BE2C (cell line): ENCODE measurements at regions not wholly inside any gene's neighbourhood (a gene's known extent, or its start where the extent isn't known, plus 50 kb on each side); places are given as distances from the start of the nearest gene placed in this dataset.

Experiments used
- DNase-seq: peaks from one replicate; pipeline ENCODE4 v3.0.0-alpha.2; 2020
- H3K27me3 ChIP-seq: fragments of 250-450 bp; sonication (Bioruptor Pico); 2 replicates; pipeline ENCODE4 v1.5.1; 2020; ENCODE audit warnings: mild to moderate bottlenecking
- H3K36me3 ChIP-seq: fragments of 250-450 bp; sonication (Bioruptor Pico); 2 replicates; pipeline ENCODE4 v1.5.1; 2020; ENCODE audit warnings: mild to moderate bottlenecking
- H3K4me1 ChIP-seq: fragments of 250-450 bp; sonication (Bioruptor Pico); 2 replicates; pipeline ENCODE4 v1.5.1; 2020
- H3K4me3 ChIP-seq: 2 replicates; pipeline ENCODE4 v1.5.1; 2011; ENCODE audit warnings: low read depth, low read length
- H3K9me3 ChIP-seq: fragments of 250-450 bp; sonication (Bioruptor Pico); 2 replicates; pipeline ENCODE4 v1.5.1; 2020
- TF ChIP-seq, protein P1 (sequence below): IDR thresholded peaks from 2 replicates; pipeline ENCODE4 v1.5.1; 2012; ENCODE audit warnings: mild to moderate bottlenecking, low read depth, low read length

DNA sequence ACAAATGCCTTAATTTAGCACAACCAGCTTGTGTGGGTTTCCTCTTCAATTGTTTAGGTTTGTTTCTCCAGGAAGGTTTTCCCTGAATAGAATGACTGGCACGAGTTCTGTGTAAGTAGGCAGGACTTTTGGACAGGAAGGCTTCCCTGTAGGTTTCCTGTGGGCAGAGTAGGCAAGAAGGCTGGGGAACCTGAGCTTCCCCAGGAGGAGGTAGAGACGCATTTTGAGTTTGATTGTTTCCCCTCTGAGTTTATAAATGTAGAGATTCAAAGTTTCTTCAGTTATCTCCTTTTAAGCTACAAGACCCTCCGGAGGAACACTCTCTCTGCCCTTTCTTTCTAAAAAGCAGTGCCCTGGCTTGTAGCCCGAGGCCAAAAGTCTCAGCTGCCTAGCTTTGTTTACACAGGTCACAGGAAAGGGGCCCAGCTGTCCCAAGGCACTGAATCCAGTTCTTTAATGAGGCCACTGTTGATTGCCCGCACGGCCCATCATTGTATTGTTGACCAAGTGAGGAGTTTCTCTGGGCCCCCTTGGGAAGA lies 66.6 kb upstream of the RDX start:
- peaks cover 4% of the 10 kb centered on the region for H3K4me1 ChIP-seq
- H3K36me3 ChIP-seq, result no peaks in the 10 kb centered on the region
- no peaks in the 10 kb centered on the region for H3K27me3 ChIP-seq
- no peak overlapping the region for H3K4me3 ChIP-seq
- DNase-seq, result peak; percentile 12
- H3K9me3 ChIP-seq, result no peaks in the 10 kb centered on the region
- TF ChIP-seq, protein P1, sequence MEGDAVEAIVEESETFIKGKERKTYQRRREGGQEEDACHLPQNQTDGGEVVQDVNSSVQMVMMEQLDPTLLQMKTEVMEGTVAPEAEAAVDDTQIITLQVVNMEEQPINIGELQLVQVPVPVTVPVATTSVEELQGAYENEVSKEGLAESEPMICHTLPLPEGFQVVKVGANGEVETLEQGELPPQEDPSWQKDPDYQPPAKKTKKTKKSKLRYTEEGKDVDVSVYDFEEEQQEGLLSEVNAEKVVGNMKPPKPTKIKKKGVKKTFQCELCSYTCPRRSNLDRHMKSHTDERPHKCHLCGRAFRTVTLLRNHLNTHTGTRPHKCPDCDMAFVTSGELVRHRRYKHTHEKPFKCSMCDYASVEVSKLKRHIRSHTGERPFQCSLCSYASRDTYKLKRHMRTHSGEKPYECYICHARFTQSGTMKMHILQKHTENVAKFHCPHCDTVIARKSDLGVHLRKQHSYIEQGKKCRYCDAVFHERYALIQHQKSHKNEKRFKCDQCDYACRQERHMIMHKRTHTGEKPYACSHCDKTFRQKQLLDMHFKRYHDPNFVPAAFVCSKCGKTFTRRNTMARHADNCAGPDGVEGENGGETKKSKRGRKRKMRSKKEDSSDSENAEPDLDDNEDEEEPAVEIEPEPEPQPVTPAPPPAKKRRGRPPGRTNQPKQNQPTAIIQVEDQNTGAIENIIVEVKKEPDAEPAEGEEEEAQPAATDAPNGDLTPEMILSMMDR, result no peak

DNA sequence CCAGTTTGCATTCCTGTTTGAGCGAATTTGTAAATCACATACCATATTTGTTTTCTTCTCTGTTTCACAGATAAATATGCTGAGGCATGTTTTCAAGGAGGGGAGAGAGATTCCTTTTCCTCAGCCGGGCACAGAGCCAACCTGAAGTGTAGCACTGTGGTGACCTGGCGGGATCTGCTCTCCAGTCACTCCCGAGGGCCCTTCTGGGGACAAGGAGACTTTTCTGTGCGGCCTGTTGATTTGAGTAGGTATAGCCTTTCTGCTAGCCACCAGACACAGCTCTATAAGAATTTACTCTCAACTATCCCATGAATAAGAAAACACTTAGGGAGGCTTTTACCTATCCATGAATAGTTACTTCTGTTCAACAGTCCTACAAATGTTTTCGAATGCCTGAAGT lies 63.5 kb upstream of the FDX1 start:
- Histone ChIP-seq H3K9me3 (no peaks in the 10 kb centered on the region), H3K27me3 (no peaks in the 10 kb centered on the region), H3K36me3 (no peaks in the 10 kb centered on the region), H3K4me3 (no peak overlapping the region), H3K4me1 (peaks cover 4% of the 10 kb centered on the region)
- peak; percentile 21 for DNase-seq
- TF ChIP-seq, protein P1, result no peak

DNA sequence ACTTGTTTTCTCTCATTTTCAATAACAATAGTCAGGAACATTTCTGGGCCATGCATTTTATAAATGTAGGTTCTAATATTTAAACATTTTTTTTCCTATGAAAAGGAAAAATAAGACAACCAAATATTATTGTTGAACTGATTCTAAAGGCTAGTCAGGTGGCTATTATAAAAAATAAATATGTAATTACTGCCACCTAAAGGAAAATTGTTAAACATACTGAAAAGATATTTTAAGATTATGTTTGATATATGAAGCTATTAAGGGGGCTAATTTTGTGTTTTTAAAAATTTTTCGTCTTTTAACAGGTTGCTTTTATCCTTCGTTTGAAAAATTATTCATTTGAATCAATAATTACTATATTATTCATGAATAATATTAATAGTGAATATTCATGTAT lies 62.2 kb upstream of the FDX1 start:
- H3K27me3 ChIP-seq, result no peaks in the 10 kb centered on the region
- no peak overlapping the region for H3K4me3 ChIP-seq
- peaks cover 4% of the 10 kb centered on the region for H3K4me1 ChIP-seq
- no peaks in the 10 kb centered on the region for H3K9me3 ChIP-seq
- no peaks in the 10 kb centered on the region for H3K36me3 ChIP-seq
- no peak for DNase-seq
- TF ChIP-seq, protein P1, result no peak

DNA sequence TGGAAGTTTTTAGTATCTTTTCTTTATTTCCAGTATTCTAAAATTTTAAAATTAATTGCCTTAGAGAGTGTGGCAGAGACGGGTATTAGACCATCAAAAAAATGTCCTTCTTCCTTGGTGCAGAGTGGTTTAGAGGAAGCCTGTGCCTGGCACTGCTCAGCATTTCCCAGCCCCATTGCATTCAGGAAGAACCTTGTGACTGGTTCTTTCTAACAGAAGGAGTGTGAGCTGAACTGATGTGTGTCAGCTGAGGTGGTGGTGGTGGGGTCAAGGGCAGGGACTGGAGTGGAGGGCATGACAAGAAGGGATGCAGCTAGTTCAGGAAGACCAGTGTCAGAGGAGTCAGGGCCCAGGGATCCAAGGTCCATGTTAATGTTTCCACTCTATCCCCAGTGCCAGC lies 58.7 kb upstream of the FDX1 start:
- TF ChIP-seq, protein P1, result no peak
- Histone ChIP-seq H3K36me3 (no peaks in the 10 kb centered on the region), H3K27me3 (no peaks in the 10 kb centered on the region), H3K4me1 (no peaks in the 10 kb centered on the region), H3K9me3 (no peaks in the 10 kb centered on the region), H3K4me3 (no peak overlapping the region)
- DNase-seq, result no peak

DNA sequence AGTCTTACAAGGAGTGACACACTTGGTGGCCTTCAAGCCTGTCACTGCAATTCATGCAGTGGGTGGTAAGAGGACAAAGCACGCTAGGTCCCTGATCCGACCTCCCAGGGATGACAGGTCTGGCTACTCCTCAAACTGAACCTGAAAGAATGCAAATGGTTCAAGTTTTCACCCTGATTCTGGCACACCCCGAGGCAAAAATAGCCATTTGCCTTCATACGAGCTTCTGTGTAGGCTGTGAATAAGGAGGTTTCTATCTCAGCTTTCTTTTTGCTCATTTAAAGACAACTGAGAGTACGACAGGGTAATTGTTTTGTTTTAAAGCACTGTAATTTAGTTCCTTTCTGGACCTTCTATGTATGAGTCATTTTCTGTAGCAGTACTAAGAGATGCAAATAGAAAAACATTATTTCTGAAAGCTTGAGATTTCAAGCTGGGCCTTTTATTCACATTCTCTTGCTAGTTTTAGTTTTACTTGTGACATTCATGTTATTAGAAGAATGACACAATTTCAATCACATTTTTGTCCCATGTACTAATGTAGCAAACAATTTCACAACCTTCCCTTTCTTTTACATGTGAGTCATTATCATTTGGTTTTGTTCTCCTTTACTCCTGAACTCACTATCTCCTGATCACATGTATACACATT lies 56.6 kb upstream of the FDX1 start:
- TF ChIP-seq, protein P1, result no peak
- Histone ChIP-seq H3K9me3 (no peaks in the 10 kb centered on the region), H3K4me1 (no peaks in the 10 kb centered on the region), H3K27me3 (no peaks in the 10 kb centered on the region), H3K4me3 (no peak overlapping the region), H3K36me3 (no peaks in the 10 kb centered on the region)
- no peak for DNase-seq

DNA sequence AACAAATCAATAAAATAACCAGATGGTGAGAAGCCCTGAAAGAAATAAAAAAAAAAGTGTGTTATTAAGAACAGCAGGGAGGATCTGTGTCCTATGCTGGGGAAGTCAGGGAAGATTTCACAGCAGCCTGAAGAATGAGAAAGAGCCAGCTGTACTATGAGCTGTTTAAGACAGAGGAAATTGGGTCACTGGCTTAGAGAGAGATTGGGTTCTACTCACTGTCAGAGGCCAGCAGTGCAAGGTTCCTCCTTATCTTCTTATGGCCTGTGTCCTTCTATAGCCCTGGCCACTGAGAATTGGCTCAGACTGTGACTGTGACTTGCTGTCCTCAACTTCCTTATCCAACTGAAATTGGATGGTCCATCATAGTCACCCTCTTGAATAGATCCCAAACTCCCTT lies 54.8 kb upstream of the FDX1 start:
- Histone ChIP-seq H3K9me3 (no peaks in the 10 kb centered on the region), H3K36me3 (no peaks in the 10 kb centered on the region), H3K4me1 (no peaks in the 10 kb centered on the region), H3K4me3 (no peak overlapping the region), H3K27me3 (no peaks in the 10 kb centered on the region)
- TF ChIP-seq, protein P1, result no peak
- DNase-seq, result no peak
